ENCODE measurements at regions not wholly inside any gene's neighbourhood (a gene's known extent, or its start where the extent isn't known, plus 50 kb on each side); places are given as distances from the start of the nearest gene placed in this dataset.

DNA sequence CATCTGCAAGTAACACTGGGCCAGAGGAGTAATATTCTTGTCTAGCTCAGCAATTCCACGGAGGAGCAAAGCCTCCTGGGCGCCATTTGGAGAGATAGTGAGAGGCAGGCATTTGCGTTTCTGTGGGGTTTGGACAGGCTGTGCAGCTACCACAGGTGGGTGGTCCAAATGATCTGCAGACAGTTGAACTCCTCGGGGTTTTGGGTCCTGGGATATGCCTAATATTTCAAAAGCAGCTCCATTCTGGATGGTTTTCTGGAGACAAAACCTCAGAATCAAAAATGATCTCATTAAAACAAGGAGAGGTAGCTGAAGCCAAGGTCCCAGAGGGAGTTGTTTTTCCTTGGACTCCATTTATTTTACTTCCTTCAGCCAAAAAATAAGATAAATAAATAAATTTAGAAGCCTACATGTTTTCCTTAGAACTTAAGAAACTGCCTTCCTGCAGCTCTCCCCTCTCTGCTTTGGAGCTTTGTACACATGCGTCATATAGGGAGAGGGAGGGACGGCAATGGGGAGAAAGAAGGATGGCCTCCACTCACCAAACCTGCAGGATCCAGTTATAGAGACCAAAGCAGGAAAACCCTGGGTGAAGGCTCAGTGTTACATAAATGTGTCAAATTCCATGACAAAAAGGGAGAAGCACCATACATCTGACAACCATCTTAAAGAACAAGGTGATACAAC is 227.3 kb upstream of the DAAM1 start:
- Histone ChIP-seq H3K4me2 (replicated peaks; ENCODE audit: extremely low read depth, low read length, poor library complexity, severe bottlenecking) (no peak overlapping the region), H3K36me3 (replicated peaks in 1 of 2; ENCODE audit: control insufficient read depth in 1 of 2, insufficient read depth in 2 of 2, low read length in 2 of 2) (no peaks in the 10 kb centered on the region), H3K79me2 (ENCODE audit: insufficient read depth, low read length) (no peaks in the 10 kb centered on the region), H4K20me1 (ENCODE audit: insufficient read depth, low read length) (no peaks in the 10 kb centered on the region), H3K9ac (ENCODE audit: insufficient read depth, low read length, poor library complexity, severe bottlenecking) (no peak overlapping the region), H3K4me3 (replicated peaks in 1 of 3; ENCODE audit: low read depth in 2 of 3, low read length in 3 of 3) (no peak overlapping the region), H3K27me3 (ENCODE audit: control insufficient read depth in 2 of 2, insufficient read depth in 2 of 2, low read length in 2 of 2) (no peaks in the 10 kb centered on the region), H2AFZ (ENCODE audit: insufficient read depth, low read depth, low read length, poor library complexity, severe bottlenecking) (no peak overlapping the region), H3K27ac (ENCODE audit: low read depth in 1 of 2, low read length in 2 of 2) (no peak overlapping the region), H3K9me3 (replicated peaks in 1 of 2; ENCODE audit: control insufficient read depth in 1 of 2, insufficient read depth in 1 of 2, low read length in 2 of 2) (no peaks in the 10 kb centered on the region), H3K4me1 (ENCODE audit: control insufficient read depth in 1 of 2, insufficient read depth in 2 of 2, low read length in 2 of 2) (no peaks in the 10 kb centered on the region)
- no peaks in the 10 kb centered on the region for H3K9me3 Mint-ChIP-seq
- H3K27ac Mint-ChIP-seq, result no peak overlapping the region
- H3K4me3 Mint-ChIP-seq, result no peak overlapping the region
- DNase-seq, result no peak
- H3K4me1 Mint-ChIP-seq, result peaks cover 5% of the 10 kb centered on the region
- 93% methylated on average over 3 of the region's 6 CpGs for WGBS (ENCODE audit: insufficient coverage)
- H3K36me3 Mint-ChIP-seq, result no peaks in the 10 kb centered on the region
- H3K27me3 Mint-ChIP-seq (ENCODE audit: low read depth in 3 of 3), result peaks cover 0 to 2% (median 0%) of the 10 kb centered on the region in 3 donors
- no peak for TF ChIP-seq CTCF (IDR thresholded peaks at IDR 0.05)
- intact Hi-C loops (cut with micrococcal nuclease), result no loop called here

DNA sequence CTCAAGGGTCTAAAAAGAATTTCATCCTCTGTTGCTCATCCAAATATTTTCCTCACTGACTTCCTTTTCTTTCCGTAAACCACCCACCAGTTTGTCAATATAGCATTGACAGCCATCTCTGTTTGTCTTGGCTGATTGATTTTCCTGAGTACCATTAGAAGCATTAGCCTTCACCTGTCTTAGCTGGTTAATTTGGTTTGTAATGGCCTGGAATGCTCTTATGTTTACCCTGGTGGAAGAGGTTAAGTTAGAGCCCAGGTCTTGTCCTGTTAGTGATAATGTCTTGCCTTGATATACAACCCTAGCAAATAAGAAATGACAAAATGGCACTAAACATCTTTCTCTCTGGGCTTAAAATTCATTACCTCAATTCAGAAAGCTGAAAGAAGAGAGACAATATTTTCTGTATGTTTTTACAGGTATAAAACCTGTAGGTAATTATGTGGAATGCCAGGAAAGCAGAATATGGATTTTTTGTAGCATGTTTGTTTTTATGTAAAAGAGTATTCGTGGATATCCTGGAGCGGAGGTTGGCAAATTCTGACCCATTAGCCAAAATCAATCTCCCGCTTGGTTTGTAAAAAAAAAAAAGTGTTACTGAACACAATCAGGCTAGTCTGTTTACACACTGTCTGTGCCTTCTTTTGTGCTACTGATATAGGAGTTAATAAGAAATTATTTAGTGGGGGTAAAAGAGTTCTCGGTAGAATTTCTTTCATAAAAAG is 224.4 kb upstream of the DAAM1 start:
- no peaks in the 10 kb centered on the region for H3K36me3 ChIP-seq (replicated peaks in 1 of 2; ENCODE audit: control insufficient read depth in 1 of 2, insufficient read depth in 2 of 2, low read length in 2 of 2)

More for the DNA sequence above, 224.4 kb upstream of the DAAM1 start:
- Mint-ChIP-seq H3K36me3 (no peaks in the 10 kb centered on the region), H3K9me3 (peaks cover 0 to 3% (median 0%) of the 10 kb centered on the region in 7 donors), H3K4me3 (no peak overlapping the region), H3K27ac (no peak overlapping the region), H3K4me1 (no peaks in the 10 kb centered on the region), H3K27me3 (ENCODE audit: low read depth in 3 of 3) (peaks cover 0 to 1% (median 0%) of the 10 kb centered on the region in 3 donors)
- no peaks in the 10 kb centered on the region for H4K20me1 ChIP-seq (ENCODE audit: insufficient read depth, low read length)
- H3K9ac ChIP-seq (ENCODE audit: insufficient read depth, low read length, poor library complexity, severe bottlenecking), result no peak overlapping the region
- H3K27ac ChIP-seq (ENCODE audit: low read depth in 1 of 2, low read length in 2 of 2), result no peak overlapping the region
- H3K27me3 ChIP-seq (ENCODE audit: control insufficient read depth in 2 of 2, insufficient read depth in 2 of 2, low read length in 2 of 2), result no peaks in the 10 kb centered on the region
- no peak overlapping the region for H3K4me2 ChIP-seq (replicated peaks; ENCODE audit: extremely low read depth, low read length, poor library complexity, severe bottlenecking)
- 92% methylated on average over 4 of the region's 5 CpGs for WGBS (ENCODE audit: insufficient coverage)
- intact Hi-C loops (cut with micrococcal nuclease), result no loop called here
- TF ChIP-seq CTCF (IDR thresholded peaks at IDR 0.05), result no peak
- no peak for DNase-seq
- H3K4me1 ChIP-seq (ENCODE audit: control insufficient read depth in 1 of 2, insufficient read depth in 2 of 2, low read length in 2 of 2), result no peaks in the 10 kb centered on the region
- no peak overlapping the region for H3K4me3 ChIP-seq (replicated peaks in 1 of 3; ENCODE audit: low read depth in 2 of 3, low read length in 3 of 3)
- no peak overlapping the region for H2AFZ ChIP-seq (ENCODE audit: insufficient read depth, low read depth, low read length, poor library complexity, severe bottlenecking)
- H3K79me2 ChIP-seq (ENCODE audit: insufficient read depth, low read length), result no peaks in the 10 kb centered on the region
- H3K9me3 ChIP-seq (replicated peaks in 1 of 2; ENCODE audit: control insufficient read depth in 1 of 2, insufficient read depth in 1 of 2, low read length in 2 of 2), result no peaks in the 10 kb centered on the region

All from CD14-positive monocyte (primary cell).